Gastroesophageal sphincter (tissue), 3 donors: ENCODE measurements at regions not wholly inside any gene's neighbourhood (a gene's known extent, or its start where the extent isn't known, plus 50 kb on each side); places are given as distances from the start of the nearest gene placed in this dataset.

Experiments
- POLR2AphosphoS5 ChIP-seq: sonication (generic); formaldehyde crosslinking; IDR thresholded peaks from one replicate; pipeline ENCODE4 v1.6.1; 2017; ENCODE audit warnings: antibody characterized with exemption
- TF ChIP-seq, protein P1 (sequence below), 4 experiments: fragments of 200-600 bp in 2 of 4; fragments of 450-650 bp in 2 of 4; sonication (generic) in 1 of 4; IDR thresholded peaks; one replicate each; pipeline ENCODE4 v1.5.1; 2017 to 2019; ENCODE audit warnings: antibody characterized with exemption in 4 of 4, mild to moderate bottlenecking in 2 of 4, moderate library complexity in 2 of 4

DNA sequence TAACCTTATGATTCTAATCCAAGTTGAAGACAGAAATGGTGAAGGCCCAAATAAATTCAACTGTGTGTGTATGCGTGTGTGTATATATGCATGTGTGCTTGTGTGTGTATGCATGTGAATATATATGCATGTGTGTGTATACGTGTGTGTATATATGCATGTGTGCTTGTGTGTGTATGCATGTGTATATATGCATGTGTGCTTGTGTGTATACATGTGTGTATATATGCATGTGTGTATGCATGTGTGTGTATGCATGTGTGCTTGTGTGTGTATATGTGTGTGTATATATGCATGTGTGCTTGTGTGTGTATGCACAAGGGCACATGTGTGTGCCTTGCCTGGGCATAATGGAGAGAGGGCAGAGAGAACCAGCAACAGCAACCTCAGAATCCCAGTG lies 184.7 kb upstream of the PLPP4 start:
- TF ChIP-seq, protein P1, sequence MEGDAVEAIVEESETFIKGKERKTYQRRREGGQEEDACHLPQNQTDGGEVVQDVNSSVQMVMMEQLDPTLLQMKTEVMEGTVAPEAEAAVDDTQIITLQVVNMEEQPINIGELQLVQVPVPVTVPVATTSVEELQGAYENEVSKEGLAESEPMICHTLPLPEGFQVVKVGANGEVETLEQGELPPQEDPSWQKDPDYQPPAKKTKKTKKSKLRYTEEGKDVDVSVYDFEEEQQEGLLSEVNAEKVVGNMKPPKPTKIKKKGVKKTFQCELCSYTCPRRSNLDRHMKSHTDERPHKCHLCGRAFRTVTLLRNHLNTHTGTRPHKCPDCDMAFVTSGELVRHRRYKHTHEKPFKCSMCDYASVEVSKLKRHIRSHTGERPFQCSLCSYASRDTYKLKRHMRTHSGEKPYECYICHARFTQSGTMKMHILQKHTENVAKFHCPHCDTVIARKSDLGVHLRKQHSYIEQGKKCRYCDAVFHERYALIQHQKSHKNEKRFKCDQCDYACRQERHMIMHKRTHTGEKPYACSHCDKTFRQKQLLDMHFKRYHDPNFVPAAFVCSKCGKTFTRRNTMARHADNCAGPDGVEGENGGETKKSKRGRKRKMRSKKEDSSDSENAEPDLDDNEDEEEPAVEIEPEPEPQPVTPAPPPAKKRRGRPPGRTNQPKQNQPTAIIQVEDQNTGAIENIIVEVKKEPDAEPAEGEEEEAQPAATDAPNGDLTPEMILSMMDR (IDR thresholded peaks at IDR 0.05): no peak
- no peak for TF ChIP-seq POLR2AphosphoS5
